T-helper 9 cell (primary cell): ENCODE measurements at regions not wholly inside any gene's neighbourhood (a gene's known extent, or its start where the extent isn't known, plus 50 kb on each side); places are given as distances from the start of the nearest gene placed in this dataset.

Source experiments
- DNase-seq: peaks from one replicate; pipeline ENCODE4 v3.0.0-alpha.2; 2020

DNA sequence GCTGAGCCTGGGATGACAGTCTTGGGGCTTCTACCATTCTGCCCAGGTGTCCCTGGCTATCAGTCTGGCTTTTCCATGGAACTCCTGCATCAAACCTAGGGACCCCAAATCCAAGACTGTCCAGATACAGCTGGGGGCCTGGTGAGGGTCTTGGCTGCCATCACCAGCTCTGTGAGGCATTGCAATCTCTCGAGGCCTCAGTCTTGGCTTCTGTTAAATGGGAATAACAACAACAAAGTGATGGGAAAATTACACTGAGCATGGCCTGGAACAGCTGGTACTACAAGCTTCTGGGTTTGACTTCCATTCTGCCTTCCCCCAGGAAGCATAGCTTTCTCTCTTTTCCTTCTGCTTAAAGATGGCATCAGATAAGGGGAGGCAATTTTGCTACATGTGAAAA is 50.0 kb upstream of the LCTL start:
- DNase-seq: no peak

- no peak for DNase-seq
These were observed 51.6 kb upstream of the LCTL start for GRCh38 chr15:66617137-66618090.

DNA sequence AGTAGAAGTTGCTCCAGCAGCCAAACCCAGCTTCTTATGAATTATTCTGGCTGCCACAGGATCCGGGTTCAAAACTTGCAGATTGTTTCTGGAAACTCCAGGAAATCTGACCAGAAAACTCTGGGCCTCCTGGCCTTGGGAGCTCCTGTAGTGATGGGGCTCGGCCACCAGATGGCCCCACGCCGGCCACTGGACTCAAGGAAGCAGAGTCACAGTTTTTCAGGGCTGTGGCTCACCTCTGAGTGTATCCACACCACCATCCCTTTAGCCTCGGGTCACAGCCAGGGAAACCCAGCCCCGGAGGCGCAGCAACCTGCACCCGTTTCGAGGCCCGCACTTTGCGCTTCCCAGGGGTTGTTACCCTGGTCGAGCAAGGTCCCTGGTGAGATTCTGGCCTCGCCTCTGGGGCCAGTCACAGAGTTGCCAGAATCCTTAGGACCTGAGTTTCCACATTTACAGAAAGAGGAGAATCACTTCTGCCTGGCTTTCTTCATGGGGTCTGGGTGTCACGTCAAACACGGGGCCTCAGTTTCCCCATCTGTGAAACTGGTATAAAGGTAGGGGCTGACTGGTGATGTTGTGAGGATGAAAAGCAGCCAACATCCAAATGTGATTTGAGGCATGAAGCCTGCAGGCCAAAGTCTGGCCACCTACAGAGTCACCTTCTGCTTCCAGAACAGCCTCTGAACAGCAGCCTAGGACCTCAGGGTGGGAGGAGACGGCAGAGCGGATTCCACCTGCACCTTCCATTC is 53.5 kb upstream of the LCTL start:
- DNase-seq: peak; percentile 9

DNA sequence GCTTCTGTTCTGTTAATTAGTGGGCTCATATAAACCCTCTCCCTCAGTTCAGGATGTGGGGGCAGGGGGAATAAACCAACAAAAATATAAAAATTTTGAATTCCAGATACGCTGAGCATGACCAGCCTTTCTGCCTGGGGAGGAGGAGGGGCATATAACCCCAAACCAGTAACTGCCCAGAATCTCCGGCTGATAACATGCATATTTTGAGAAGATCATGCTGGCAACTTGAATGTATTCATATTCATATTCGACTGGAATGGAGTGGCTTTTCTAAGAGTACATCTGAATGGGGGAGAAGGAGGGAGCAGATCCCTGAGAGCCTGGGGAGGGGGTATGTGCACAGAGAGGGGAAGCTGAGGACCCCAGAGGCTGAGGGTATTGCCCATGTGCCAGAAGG is 54.5 kb upstream of the LCTL start:
- DNase-seq: no peak

DNA sequence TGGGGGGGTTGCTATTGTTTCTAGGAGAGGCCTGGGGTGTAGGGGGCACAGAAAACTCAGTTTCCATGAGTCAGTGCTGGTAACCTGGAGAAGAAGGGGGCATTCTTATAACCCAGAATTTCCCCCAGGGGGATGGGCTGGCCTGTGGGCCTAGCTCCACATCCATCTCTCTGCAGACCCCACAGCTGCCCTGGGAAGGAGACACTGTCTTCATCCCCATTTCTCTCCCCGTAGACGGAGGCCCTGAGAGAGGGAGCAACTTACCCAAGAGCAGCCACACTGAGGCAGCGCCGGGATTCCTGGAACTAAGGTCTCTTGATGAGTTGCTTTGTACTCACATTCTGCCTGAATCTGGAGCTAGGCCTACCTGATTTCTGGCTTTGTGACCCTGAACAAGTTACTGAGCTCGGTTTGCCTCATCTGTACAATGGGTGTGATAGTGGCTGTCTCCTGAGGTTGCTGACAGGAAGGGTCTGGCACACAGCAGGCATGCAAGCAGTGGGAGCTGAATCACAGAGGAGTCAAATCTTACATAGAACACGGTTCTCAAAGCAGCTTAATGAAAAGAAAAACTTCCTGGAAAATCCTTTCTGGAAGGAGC is 55.0 kb upstream of the LCTL start:
- no peak for DNase-seq

GRCh38 chr15:66621491-66622467 is 56.0 kb upstream of the LCTL start:
- no peak for DNase-seq

DNA sequence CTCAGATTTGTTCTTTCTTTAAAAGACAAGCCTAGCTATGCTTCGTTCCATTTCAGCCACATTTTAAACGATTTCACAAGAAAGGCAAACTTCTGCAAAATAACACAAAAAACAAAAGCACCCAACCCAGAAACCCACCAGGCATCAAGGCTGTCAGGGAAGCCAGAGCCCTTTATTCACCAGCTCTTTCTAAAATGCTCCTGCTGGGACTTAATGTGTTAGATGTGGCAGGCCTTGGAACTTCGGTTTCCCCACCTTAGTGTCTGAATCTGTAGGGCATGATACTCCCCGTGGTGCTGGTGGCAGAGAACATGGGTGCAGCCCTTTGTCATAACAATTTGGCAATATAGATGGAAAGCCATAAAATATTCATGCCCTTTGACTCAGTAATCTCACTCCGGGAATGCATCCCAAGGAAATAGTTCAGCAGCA is 56.8 kb upstream of the LCTL start:
- no peak for DNase-seq

DNA sequence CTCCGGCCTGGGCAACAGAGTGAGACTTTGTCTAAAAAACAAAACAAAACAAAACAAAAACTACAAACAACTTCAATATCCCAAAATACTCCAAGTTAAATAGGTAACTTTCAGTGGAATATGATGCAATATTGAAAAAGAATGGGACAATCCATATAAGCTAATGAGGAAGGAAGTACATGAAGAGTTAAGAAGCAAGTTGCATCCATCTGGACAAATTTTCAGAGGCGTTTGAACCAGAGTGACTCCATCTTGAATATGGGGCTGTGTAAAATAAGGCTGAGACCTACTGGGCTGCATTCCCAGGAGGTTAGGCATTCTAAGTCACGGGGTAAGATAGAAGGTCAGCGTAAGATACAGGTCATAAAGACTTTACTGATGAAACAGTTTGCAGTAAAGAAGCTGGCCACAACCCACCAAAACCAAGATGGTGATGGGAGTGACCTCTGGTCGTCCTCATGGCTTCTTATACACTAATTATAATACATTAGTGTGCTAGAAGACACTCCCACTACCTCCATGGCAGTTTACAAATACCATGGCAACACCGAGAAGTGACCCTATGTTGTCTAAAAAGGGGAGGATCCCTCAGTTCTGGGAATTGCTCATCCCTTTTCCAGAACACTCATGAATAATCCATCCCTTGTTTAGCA is 58.1 kb upstream of the LCTL start:
- DNase-seq: no peak

DNA sequence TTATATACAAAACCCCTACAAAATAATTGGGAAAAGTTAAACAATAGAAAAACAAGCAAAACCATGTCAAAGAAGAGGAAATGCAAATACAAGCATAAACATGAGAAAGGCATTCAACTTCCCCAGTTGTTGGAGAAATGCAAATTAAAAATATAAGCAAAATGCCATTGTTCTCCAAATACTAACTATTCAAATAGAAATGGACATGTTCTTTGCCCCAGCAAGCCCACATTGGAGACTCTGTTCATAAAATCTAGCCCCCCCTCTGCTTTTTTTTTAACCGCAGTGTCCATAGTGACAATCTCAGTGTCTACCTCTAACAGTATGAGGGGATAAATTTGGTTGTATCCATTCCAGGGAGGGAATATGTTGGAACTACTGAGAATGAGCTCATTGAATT is 59.7 kb upstream of the LCTL start:
- DNase-seq: no peak

DNA sequence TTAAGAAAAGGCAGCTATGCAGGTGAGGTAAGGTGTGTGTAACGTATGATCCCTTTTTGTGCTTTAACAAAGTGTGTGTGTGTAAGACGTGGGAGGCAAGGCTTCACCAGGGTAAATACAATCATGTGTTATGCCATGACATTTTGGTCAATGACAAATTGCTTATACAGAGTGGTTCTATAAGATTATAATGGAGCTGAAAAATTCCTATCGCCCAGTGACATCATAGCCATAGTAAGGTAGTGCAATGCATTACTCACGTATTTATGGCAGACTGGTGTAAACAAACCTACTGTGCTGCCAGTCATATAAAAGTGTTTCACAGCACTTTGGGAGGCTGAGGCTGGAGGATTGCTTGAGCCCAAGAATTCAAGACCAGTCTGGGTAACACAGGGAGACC is 60.2 kb upstream of the LCTL start:
- DNase-seq: no peak

- no peak for DNase-seq
These were observed 63.4 kb upstream of the LCTL start for GRCh38 chr15:66628976-66629723.

- no peak for DNase-seq
These were observed 64.2 kb upstream of the LCTL start for GRCh38 chr15:66629817-66630576.

DNA sequence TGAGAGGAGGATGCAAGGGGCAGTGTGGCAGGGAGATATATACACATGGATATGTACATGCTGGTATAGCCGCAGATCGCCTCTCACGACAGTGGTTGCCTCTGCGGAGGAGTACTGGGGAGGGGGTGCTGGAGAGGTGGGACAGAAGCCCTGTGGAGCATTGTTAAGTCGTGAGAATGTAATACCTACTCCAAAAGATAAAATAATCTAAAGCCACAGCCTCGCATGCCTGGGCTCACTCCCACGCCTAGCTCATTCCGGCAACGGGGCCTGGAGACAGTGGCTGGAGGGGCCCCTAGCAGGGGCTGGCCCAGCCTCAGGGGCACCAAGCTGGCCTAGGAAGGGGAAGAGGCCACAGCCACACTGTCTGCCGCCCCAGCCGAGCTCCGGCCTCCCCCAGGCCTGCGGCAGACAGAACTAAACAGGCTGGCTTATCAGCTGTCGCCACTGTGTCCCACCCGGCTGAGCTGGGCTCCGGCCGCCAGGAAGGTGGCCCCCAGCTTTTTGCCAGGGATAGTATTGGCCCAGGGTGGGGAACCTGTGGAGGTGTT is 65.1 kb upstream of the LCTL start:
- DNase-seq: no peak

DNA sequence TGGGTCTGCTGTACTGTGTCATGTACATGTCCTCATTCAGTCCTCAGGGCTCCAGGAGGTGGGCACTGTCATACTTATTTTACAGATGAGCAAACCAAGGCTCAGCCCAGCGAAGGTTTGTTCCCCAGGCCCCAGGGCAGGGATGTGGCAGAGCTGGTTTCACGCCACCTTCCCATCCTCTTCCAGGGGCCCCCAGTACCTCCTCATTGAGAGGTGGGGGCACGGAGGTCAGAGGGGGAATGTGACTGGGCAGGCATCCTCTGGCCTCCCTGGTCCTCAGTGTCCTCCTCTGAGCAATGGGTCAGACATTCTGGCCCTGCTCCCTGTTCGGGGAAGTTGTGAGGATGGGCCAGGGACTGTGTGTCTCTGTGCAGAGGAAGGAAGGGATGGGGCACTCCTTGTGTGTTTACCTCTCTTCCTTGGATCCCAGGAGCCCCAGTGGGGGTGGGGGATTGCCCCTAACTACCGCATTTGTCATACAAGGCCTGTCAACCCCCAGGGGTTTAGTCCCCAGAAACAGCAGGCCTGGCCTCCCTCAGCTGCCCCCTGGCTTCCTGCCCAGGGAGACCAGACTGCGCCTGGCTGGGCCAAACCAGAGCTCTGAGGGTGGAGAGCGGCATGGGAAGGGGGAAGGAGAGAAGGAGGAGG is 65.9 kb upstream of the LCTL start:
- no peak for DNase-seq

DNA sequence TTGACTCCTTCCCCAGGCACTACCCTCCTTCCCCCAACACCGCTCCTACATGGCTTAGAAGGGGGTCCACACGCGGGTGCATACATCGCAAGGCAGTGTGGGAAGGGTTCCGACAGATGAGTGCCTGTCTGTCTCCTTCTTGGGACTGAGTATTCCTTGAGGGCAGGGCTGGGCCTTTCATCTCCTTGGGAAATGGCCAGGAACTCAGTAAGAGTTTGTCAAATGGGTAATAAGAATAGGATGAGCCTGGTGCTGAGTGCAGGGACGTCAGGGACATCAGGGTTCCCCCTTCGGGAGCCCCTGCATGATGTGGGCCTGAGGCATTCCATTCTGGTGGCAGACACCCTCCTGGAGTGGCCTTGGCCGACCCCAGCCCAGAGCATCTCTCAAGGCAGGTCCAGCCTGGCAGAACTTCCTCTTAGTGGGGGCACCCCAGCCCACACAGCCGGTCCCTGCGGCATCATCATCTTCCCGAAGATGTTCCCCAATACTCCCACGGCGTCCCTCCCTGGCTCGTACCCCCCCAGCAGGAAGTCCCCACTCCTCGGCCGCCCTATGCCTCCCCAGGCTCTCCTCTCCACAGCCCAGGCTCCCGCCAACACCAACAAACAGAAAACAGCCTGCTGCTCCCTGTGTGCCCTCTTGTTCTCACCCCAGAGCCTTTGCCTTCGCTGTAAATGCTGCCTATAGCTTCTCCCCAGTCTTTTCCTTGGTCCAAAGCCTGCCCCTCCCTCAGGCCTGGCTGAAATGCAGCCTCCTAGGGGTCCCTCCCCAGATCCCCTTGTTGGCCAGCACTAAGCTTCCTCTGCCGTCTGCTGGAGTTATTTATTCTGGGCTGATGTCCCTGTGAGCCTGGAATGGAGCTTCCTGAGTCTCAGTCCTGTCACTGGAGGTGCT is 67.5 kb upstream of the LCTL start:
- no peak for DNase-seq

DNA sequence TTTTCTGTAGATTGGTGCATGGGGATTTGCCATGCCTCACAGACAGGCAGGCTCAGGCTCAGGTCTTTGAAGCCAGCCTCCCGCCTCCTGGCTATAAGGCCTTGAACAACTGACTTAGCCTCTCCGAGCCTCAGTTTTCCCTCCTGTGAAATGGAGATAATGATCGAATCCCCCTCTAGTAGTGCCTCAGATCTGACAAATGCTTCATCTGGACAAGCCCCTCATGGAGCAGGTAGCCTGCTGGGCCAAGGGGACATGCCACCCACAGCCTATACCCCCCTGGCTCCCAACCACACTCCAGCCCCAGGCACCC is 68.1 kb upstream of the LCTL start:
- no peak for DNase-seq

- DNase-seq: no peak
These were observed 67.5 kb upstream of the SMAD6 start for GRCh38 chr15:66634540-66634939.

- no peak for DNase-seq
These were observed 67.0 kb upstream of the SMAD6 start for GRCh38 chr15:66635006-66635405.

GRCh38 chr15:66635817-66636216 is 66.2 kb upstream of the SMAD6 start:
- no peak for DNase-seq
